Fibroblast of villous mesenchyme (primary cell): ENCODE measurements at regions not wholly inside any gene's neighbourhood (a gene's known extent, or its start where the extent isn't known, plus 50 kb on each side); places are given as distances from the start of the nearest gene placed in this dataset.

Source experiments
- DNase-seq: peaks from one replicate; pipeline ENCODE4 v3.0.0-alpha.2; 2010; ENCODE audit warnings: low read depth
- H3K4me3 ChIP-seq: 2 replicates; pipeline ENCODE4 v1.5.1; 2011; ENCODE audit warnings: low read depth, mild to moderate bottlenecking, low read length
- CTCF ChIP-seq: IDR thresholded peaks from 2 replicates; pipeline ENCODE4 v1.5.1; 2012; ENCODE audit warnings: low read depth, mild to moderate bottlenecking, low read length; ENCODE audit not compliant: insufficient read depth

- no peak for DNase-seq
- no peak overlapping the region for H3K4me3 ChIP-seq
- no peak for TF ChIP-seq CTCF
Observed at GRCh38 chr3:72568083-72568482, 280.2 kb downstream of the SHQ1 start.

- TF ChIP-seq CTCF: no peak
- no peak for DNase-seq
Observed at GRCh38 chr3:72567474-72567873, 280.8 kb downstream of the SHQ1 start.

GRCh38 chr3:72565593-72565992 lies 282.7 kb downstream of the SHQ1 start:
- TF ChIP-seq CTCF: no peak
- H3K4me3 ChIP-seq: no peak overlapping the region
- no peak for DNase-seq

More at GRCh38 chr3:72567474-72567873, 280.8 kb downstream of the SHQ1 start:
- no peak overlapping the region for H3K4me3 ChIP-seq

- H3K4me3 ChIP-seq: no peak overlapping the region
- no peak for DNase-seq
- TF ChIP-seq CTCF: no peak
Observed at GRCh38 chr3:72563690-72564370, 284.4 kb downstream of the SHQ1 start.

- no peak for DNase-seq
- H3K4me3 ChIP-seq: no peak overlapping the region
- TF ChIP-seq CTCF: no peak
Observed at GRCh38 chr3:72560846-72561675, 287.2 kb downstream of the SHQ1 start.

GRCh38 chr3:72559385-72559784 lies 288.9 kb downstream of the SHQ1 start:
- DNase-seq: no peak
- no peak for TF ChIP-seq CTCF

More at GRCh38 chr3:72559385-72559784, 288.9 kb downstream of the SHQ1 start:
- no peak overlapping the region for H3K4me3 ChIP-seq
